SU-DHL-6 (cell line): ENCODE measurements at regions not wholly inside any gene's neighbourhood (a gene's known extent, or its start where the extent isn't known, plus 50 kb on each side); places are given as distances from the start of the nearest gene placed in this dataset.

Experiments used
- CTCF ChIP-seq: fragments of 200-600 bp; sonication (generic); IDR thresholded peaks from one replicate; pipeline ENCODE4 v1.5.1; 2017; ENCODE audit warnings: antibody characterized with exemption, mild to moderate bottlenecking, low read length, moderate library complexity; ENCODE audit not compliant: insufficient read depth, poor library complexity, severe bottlenecking
- EZH2phosphoT487 ChIP-seq: fragments of 200-600 bp; sonication (generic), shearing (Covaris generic); conservative IDR thresholded peaks from 2 replicates; pipeline ENCODE4 v1.6.1; 2018; ENCODE audit warnings: mild to moderate bottlenecking, antibody characterized with exemption, low read length, moderate library complexity, mixed read lengths

DNA sequence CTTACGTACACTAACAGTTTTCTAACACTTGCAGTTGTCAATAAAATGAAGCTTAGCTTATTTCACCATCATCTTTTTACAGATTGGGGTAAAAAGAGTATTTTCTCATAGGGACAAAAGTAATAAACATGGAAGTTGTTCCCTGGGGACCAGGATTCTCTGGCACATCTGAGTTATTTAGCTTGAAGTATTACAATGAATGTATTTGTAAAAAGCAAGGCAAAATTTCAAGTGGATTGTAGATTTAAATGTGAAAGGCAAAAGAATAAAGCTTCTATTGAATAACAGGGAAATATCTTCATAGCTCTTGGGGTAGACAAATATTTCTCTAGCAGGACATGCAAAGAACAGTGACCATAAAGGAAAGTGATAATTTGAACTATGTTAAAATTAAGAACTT is 260.0 kb upstream of the ECI2 start:
- no peak for TF ChIP-seq CTCF
- no peak for TF ChIP-seq EZH2phosphoT487
